HG03025 (cell line): ENCODE measurements at regions not wholly inside any gene's neighbourhood (a gene's known extent, or its start where the extent isn't known, plus 50 kb on each side); places are given as distances from the start of the nearest gene placed in this dataset.
"Not testable (repeated sequence)": the region's sequence is repeated elsewhere in the genome, so short reads cannot be mapped to it uniquely, and the experiment has no call there.

Source experiments
- ATAC-seq: cut with Tn5 transposase; IDR thresholded peaks from one replicate; pipeline ENCODE4 v1.9.1; 2021; ENCODE audit warnings: mild to moderate bottlenecking, moderate library complexity; ENCODE audit not compliant: unreplicated experiment, low FRiP score

DNA sequence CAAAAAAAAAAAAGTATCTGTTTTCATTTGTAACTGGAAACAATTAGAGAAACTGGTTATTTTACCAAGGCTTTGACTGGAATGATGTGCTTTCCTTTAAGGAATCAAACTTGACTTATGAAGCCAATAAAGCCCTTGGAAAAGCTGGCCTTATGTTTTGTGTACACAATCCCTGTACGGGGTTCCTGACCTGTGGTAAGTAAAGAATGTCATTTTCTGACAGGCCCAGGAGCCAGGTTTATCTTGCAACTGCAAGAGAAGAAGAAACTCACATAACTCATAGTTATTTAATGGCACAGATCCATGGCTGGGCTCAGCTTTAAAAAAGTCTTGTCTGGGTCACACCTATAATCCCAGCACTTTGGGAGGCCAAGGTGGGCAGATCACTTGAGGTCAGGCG is 235.9 kb upstream of the RAI14 start:
- ATAC-seq = not testable (repeated sequence)

DNA sequence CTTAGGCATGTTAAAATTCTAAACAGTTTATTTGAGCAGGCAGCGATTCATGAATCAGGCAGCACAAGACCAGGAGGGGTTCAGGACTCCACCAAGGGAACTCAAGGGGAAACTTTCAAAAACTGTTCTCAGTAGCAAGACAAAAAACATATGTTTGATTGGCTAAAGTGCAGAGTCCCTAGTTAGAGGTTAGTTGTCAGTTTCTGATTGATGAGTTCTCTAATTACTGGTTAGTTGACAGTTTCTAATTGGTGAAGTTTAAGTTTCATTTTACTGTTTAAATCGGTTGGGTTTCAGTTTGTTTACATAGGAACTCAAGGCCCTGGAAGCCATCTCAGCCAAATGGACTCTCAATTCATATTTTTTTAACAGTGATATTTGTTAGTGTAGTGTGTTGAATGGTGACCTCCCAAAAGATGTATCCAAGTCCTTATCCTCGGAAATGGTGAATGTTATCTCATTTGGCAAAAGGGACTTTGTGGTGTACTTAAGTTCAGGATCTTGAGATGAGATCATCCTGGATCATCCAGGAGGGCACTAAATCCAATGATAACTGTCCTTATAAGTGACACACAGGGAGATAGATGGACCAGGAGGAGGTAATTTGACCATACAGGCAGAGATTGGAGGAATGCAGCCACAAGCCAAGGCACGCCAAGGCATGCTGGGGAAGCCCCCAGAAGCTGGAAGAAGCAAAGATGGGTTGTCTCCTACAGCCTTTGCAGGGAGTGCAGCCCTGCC is 219.2 kb upstream of the RAI14 start:
- no peak for ATAC-seq

DNA sequence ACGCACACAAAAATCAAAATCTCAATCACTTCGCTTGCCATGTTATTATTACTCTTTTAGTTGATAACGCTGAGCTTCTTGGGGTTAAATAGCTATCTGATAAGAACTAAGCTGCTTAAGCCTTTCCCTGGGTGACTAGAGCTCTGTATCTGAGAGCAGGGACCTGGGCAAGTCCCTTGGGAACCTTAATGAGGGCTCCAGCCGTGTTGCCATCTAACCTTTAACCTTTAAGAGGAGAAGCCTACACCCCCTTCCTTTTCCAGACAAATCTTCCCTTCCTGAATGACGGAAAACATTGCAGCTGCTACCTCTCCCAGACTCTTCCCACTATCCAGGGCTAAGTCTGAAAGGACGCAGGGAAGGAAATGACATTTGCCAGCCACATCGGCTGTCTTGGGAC is 216.5 kb upstream of the RAI14 start:
- ATAC-seq = no peak

DNA sequence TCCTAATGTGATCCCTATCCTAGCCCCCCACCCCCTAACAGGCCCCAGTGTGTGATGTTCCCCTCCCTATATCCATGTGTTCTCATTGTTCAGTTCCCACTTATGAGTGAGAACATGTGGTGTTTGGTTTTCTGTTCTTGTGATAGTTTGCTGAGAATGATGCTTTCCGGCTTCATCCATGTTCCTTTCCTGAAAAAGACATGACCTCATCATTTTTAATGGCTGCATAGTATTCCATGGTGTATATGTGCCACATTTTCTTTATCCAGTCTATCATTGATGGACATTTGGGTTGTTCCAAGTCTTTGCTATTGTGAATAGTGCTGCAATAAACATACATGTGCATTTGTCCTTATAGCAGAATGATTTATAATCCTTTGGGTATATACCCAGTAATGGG is 214.4 kb upstream of the RAI14 start:
- ATAC-seq = not testable (repeated sequence)

DNA sequence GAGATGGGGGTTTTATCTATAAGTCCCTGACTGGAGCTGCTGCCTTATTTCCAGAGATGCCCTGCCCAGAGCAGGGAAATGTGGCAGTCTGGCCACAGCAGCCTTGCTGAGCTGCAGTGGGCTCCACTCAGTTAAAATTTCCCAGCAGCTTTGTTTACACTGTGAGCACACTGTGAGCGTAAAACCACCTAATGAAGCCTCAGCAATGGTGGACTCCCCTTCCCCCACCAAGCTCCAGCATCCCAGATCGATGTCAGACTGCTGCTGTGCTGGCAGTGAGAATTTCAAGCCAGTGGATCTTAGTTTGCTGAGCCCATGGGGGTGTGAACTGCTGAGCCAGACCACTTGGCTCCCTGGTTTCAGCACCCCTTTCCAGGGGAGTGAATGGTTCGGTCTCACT is 208.7 kb upstream of the RAI14 start:
- ATAC-seq = no peak

DNA sequence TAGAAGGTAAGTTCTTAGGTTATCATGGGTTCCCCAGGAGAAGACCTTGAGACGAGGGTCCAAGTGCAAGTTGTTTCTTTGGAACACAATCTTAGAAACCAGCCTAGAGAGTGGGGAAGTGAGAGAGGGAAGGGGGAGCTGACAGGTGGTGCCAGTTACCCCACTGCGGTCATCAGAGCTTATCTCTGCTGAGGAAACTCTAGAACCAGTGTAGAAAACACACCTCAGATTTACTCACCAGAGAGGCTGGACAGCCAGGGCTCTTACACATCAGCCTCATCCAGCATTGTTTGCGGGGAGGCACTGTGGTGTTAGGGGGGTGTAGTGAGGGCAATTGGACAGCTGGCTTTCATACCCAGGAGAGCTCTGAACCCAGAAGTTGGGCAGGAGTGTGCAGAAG is 206.5 kb upstream of the RAI14 start:
- no peak for ATAC-seq

DNA sequence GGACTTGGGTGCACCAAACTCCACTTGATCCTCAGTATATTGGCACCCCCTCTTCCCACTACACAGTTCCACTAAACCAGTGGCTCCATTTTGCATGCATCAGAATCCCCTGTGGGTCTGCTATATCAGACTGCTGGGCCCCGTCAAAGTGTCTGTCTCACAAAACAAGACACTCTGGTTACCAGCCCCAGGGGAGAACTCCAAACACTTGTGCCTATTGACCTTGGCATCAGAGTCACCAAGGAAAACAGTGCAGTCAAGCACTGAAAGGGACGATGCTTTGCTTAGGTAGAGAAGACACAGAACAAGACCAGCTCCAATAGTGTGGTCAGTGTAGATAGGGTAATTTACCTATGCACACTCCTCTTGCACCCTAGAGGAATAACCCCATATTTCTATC is 205.8 kb upstream of the RAI14 start:
- no peak for ATAC-seq

DNA sequence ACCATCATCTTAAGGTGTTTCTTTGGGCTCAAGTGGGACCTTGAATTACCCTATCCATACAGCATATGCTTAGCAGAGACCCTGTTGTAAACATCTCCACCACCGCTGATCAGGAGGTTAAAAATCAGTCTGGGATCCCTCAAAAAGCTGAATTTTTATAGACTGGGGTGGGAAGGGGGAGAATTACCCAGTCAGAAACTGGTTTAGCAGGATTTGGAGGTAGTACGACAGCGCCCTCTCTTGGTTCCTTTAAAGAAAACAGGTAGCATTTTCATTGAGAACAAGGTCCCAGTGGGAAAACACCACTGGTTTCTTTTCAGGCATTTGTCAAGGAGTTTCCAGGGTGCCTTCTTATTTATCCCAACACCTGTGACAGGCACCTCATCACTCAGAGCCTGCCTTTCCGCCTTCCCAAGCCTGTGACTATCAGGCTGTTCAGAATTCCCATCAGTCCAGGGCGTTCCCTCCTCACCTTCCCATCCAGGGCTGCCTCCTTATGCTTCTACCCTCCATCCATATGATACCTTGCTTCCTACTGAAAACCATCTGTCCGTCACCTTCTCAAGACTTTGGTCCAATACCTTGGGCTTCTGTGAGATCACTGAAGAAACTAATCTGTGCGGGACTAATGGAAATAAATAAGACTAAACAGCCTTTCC is 203.8 kb upstream of the RAI14 start:
- no peak for ATAC-seq

DNA sequence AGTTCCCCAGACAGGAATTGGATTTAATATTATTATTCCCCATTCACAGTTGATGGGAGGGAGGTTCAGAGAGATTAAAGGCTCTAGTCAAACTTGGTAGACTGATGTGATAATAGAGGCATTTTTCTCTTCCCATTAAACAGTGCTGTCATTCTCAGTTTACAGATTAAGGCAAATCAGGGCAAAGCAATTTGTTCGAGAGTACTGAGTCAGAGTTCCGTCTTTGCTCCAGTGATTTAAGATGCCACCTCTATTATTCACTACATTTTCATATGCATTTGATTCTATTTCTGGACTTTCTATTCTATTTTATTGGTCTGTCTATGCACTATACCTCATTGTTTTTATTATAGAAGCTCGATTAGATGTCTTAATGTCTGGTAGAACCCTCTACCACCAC is 201.0 kb upstream of the RAI14 start:
- ATAC-seq = no peak

DNA sequence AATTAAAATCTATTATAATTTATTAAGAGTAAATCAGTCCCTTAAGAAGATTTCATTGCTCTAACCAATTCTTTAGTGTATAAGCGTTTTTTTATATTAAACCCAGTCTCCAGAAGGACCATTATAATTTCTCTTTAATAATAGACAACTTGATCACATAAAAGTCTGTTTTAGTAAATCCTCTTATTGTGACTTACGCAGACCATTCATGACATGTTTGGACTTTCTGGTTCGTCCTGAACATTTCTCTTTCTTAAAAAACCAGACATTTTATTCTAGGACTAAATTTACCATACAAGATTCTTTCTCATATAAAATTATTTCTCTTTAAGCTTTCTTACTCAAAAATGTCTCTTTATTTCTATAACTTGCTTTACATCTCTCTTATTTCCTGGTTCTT is 196.2 kb upstream of the RAI14 start:
- no peak for ATAC-seq

DNA sequence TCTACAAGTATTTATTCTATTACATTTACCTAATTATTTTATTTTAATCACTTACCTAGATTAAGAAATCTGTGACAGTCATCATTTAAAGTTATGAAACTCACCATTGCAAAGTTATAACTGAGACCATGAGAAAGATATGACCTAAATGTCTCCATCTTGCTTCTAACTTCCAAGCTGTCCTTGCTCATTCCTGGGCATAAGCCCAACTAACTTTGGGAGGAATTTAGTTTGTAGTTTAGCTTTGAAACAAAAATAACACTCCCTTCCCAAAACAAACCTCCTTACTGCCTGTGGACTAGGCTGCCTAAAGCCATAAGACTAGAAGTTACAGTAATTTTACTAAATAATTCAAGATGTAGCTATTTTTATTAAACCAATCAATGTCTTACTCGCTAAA is 195.6 kb upstream of the RAI14 start:
- no peak for ATAC-seq

DNA sequence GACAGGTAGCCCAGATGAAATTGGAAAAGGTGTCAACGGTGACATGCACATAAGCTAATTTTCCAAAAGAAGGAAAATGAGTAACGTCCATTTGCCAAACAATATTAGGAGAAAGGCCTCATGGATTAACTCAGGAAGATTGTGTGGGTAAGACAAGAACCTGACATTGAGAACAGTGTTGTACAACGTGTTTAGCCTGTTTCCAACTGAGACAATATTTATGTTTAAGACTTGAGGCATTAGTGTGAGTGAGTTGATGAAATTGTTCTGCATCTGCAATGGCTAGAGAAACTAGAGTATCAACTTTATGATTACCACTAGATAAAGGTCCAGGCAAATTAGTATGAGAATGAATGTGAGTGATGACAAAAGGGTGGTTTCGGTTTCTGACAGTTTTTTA is 191.3 kb upstream of the RAI14 start:
- no peak for ATAC-seq

DNA sequence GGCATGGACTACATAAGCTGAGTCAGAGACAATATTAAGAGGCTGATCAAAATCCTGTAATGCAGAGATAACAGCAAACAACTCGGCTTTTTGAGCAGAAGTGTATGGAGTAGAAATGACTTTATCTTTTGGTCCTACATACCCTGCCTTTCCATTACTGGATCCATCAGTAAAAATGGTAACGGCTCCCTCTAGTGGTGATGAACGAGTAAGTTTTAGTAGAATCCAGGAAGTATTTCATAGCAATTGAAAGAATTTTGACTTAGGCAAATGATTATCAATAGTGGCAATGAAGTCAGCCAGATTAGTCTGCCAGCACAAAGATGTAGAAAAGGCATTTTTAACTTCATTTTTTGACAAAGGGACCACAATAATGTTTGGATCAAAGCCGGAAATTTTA is 190.8 kb upstream of the RAI14 start:
- not testable (repeated sequence) for ATAC-seq

DNA sequence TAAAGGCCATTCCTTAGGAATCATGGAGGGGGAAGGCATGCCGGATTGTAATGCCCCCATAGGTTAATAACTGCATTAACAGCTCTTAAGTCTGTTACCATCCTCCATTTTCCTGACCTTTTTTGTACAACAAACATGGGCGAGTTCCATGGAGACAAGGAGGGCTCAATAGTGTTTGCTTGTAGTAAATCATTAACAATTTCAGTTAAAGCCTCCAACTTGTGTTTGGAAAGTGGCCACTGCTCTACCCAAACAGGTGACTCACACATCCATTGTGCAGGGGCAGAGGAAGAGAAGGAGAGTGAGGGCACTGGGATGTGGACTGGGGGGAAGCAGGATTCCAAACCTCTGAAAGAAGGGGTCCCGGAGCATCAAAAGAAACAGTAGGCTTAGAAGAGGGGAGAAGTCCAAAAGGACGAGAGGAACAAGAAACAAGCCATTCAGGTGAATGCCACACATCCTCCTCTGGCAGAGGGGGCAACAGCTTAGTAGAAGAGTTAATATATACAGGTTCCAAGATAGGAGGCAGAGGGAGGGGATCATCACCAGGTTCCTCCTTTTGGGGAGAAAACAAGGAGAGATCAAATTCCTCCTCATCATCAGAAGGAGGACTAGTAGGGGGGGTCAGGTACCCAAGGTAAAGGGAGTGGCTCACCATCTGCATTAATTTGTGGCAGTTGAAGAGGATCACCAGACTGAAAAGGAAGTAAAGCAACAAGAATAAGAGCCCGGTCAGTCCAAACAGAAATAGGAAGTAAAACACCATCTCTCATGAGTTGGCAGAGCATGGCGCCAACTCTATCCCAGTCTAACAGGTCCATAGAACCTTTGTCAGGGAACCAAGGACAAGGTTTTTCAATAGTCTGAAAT is 189.4 kb upstream of the RAI14 start:
- ATAC-seq = not testable (repeated sequence)

DNA sequence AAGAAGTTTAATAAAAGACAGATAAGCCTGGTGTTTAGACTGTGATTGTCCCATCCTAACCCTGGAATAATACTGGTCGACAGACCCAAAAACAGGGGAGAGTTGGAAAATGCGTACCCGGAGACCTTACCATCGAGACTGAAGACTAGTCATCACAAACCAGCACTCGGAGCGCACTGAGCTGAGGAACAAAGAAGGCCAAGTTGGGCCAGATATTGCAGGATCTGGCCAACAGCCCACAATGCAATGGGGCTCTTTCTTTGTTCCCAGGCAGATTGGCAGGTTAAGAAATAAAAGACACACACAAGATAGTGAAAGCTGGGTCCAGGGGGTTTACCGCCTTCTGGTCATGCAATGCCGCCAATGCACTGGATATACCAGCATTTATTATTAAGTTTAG is 188.7 kb upstream of the RAI14 start:
- no peak for ATAC-seq

DNA sequence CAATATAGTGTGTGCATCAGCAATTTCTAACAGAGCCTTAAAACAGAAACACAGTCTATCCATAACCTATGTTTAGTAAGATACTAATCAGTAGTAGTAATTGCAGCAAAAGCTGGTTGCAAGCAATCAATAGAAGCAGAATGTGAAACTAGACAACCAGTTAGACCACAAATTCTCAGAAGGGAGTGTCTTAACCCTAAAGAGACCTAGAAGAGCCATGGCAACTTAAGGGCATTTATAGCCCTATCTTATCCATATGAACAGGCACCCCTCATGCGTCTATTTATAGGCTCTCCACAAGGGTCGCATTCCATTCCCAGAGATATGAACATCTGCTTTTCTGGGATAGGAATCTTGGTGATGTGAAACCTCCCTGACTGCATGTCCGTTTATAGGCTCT is 188.1 kb upstream of the RAI14 start:
- not testable (repeated sequence) for ATAC-seq

DNA sequence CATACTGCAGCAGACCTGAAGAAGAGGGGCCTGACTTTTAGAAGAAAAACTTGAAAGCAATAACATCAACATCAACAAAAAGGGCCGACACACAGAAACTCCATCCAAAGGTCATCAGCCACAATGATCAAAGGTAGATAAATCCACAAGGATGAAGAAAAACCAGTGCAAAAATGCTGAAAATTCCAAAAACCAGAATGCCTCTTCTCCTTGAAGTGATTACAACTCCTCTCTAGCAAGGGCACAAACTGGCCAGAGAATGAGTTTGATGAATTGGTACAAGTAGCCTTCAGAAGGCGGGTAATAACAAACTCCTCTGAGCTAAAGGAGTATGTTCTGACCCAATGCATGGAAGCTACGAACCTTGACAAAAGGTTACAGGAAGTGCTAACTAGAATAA is 186.2 kb upstream of the RAI14 start:
- ATAC-seq = no peak

DNA sequence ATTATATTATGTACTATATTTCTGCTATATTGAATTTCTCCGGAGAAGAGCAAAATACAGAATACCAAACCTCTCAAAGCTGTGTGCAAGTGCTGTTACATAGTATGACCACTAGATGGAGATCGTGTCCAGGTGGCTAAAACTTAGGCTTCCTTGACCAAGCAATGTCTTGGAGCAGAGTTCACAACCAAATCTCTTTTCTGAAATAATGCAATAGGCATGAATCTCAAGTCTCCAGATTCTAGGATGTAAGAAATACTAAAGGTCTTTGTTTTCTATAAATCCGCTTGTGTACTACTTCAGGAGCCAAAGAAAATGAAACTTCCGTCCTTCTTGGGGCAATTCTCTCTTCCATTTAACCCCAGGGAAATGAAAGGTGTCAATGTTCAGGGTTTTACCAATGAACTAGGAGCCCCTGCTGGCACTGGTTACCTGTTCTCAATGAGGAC is 181.5 kb upstream of the RAI14 start:
- no peak for ATAC-seq

DNA sequence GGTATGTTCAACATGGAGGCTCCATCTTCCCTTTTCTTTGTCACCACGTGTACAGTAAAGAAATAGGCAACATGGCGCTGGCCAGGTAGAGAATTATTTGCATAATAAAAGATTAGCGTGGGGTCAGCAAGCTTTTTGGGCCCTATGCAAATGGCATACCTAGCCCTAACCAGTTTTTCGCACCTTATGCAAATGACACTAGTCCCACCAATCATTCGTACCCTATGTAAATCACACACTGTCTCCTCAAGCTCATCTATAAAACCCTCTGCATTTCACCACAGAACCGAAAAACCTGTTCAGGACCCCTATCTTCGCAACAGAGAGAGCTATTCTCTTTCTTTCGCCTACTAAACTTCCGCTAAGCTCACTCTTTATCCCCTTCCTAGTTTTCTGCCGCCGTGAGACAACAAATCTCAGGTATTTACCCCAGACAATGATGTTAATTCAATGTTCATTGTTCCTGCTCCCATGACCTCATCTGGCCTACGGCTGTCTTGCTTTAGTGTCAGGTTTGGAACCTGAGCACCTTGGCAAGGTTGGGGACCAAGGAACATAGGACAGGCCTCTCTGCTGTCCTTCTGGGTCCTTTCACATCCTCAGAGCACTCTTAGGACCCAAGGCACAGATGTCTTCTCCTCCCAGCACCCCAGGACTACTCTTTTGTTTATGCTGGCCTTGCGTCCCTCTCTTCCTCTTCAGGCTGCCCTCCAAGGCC is 180.7 kb upstream of the RAI14 start:
- ATAC-seq = no peak

DNA sequence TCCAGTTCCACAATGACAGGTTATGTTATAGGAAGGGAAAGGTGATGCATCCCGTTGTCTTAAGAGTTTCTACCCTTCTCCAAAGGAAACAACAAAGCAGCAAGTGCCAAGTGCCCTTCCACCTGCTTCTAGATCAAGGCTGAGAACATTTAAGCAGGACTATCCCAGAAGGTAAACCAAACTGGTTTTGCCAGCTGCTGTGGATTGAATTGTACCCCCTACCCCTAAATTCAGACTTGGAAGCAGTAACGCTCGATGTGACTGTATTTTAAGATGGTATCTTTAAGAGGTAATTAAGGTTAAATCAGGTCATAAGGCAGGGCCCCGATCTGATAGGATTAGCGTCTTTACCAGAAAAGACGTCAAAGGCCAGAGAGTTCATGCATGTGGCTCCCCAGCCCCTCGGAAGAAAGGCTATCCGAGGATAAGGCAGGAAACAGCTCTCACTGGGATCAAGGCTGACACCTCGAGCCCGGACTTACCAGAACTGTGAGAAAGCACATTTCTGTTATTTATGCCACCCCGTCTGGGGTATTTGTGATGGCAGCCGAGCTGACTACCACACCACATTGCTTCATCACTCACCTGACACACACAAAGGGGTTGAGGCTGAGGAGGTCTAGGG is 179.1 kb upstream of the RAI14 start:
- ATAC-seq = no peak
